ENCODE measurements at regions not wholly inside any gene's neighbourhood (a gene's known extent, or its start where the extent isn't known, plus 50 kb on each side); places are given as distances from the start of the nearest gene placed in this dataset.

DNA sequence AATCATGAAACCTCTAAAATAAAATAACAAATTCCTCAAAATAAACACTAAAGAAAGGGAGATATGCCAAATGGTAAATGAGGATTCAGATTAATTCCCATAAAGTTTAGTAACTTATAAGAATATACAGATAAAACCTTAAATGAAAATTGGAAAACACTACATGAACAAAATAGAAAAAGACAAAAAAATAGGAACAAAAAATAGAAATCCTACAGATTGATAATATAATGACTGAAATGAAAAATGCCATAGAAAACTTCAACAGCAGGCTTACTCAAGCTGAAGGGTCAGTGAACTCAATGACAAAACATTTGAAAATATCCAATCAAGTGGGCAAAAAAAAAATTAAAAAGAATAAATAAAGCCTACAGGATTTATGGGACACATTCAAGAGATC, 1784.8 kb downstream of the PCDH9 start:
- no peak overlapping the region for H3K27ac ChIP-seq (ENCODE audit: low read length)
- no peak overlapping the region for H3K4me3 ChIP-seq (ENCODE audit: low read depth in 1 of 2, low read length in 2 of 2)
- H3K9me3 ChIP-seq (ENCODE audit: control insufficient read depth in 1 of 2, low read length in 2 of 2) = peaks cover 4 to 16% of the 10 kb centered on the region in 2 donors
- no peaks in the 10 kb centered on the region for H3K4me1 ChIP-seq (ENCODE audit: control insufficient read depth in 1 of 2, insufficient read depth in 2 of 2, low read length in 2 of 2)
- no peaks in the 10 kb centered on the region for H3K36me3 ChIP-seq (ENCODE audit: control insufficient read depth in 1 of 2, insufficient read depth in 2 of 2, low read length in 2 of 2)
- no peaks in the 10 kb centered on the region for H3K27me3 ChIP-seq (ENCODE audit: low read depth, low read length)

DNA sequence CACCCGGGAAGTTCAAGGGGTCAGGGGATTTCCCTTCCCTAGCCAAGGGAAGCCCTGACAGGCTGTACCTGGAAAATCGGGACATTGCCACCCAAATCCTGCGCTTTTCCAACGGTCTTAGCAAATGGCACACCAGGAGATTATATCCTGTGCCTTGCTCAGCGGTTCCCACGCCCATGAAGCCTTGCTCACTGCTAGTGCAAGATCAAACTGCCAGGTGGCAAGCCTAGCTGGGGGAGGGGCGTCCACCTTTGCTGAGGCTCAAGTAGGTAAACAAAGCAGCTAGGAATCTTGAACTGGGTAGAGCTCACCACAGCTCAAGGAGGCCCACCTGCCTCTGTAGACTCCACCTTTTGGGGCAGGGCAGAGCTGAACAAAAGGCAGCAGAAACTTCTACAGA, 1794.5 kb downstream of the PCDH9 start:
- H3K27me3 ChIP-seq (ENCODE audit: low read depth, low read length) = no peaks in the 10 kb centered on the region
- no peaks in the 10 kb centered on the region for H3K4me1 ChIP-seq (ENCODE audit: control insufficient read depth in 1 of 2, insufficient read depth in 2 of 2, low read length in 2 of 2)
- H3K36me3 ChIP-seq (ENCODE audit: control insufficient read depth in 1 of 2, insufficient read depth in 2 of 2, low read length in 2 of 2) = no peaks in the 10 kb centered on the region
- no peak overlapping the region for H3K4me3 ChIP-seq (ENCODE audit: low read depth in 1 of 2, low read length in 2 of 2)
- H3K9me3 ChIP-seq (ENCODE audit: control insufficient read depth in 1 of 2, low read length in 2 of 2) = no peaks in the 10 kb centered on the region
- H3K27ac ChIP-seq (ENCODE audit: low read length) = no peak overlapping the region

DNA sequence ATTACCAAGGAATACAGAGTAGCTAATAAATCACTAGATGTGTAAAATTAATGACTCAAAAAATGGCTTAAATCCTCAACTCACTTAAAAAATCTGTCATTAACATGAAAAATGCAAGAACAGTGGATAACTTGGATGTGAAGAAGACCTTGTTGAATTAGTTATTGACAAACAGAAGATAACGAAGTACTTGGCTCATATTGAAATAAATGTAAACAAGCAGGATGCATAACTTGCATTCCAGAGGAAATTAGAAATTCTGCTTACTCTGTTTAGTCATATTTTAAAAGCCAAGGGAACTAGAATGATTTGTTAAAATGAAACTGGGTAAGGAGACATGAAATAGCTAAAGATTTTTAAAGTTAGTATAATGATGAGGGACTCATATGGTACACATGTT, 1812.2 kb downstream of the PCDH9 start:
- H3K9me3 ChIP-seq (ENCODE audit: control insufficient read depth in 1 of 2, low read length in 2 of 2) = no peaks in the 10 kb centered on the region
- no peaks in the 10 kb centered on the region for H3K27me3 ChIP-seq (ENCODE audit: low read depth, low read length)
- no peak overlapping the region for H3K27ac ChIP-seq (ENCODE audit: low read length)
- no peaks in the 10 kb centered on the region for H3K36me3 ChIP-seq (ENCODE audit: control insufficient read depth in 1 of 2, insufficient read depth in 2 of 2, low read length in 2 of 2)
- H3K4me1 ChIP-seq (ENCODE audit: control insufficient read depth in 1 of 2, insufficient read depth in 2 of 2, low read length in 2 of 2) = no peaks in the 10 kb centered on the region
- no peak overlapping the region for H3K4me3 ChIP-seq (ENCODE audit: low read depth in 1 of 2, low read length in 2 of 2)

DNA sequence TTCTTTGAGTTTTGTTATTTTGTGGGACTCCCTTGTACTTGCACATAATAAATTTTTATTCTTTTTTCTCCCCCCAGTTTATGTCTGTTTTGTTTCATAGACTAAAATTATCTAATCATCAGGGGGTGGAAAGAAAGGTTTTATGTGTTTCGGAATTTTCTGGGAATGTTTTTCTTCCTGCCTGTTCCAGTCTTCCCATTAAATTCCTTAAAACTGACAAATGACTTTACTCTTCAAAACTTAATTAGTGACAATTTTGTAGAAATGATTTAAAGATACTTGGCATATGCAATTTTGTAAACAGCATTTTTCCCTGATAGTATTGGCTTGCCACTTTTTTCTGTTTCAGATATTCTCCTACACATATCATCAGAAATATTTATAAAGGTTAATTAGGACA, 1813.4 kb downstream of the PCDH9 start:
- Histone ChIP-seq H3K36me3 (ENCODE audit: control insufficient read depth in 1 of 2, insufficient read depth in 2 of 2, low read length in 2 of 2) (no peaks in the 10 kb centered on the region), H3K4me3 (ENCODE audit: low read depth in 1 of 2, low read length in 2 of 2) (no peak overlapping the region), H3K9me3 (ENCODE audit: control insufficient read depth in 1 of 2, low read length in 2 of 2) (no peaks in the 10 kb centered on the region), H3K27me3 (ENCODE audit: low read depth, low read length) (no peaks in the 10 kb centered on the region), H3K27ac (ENCODE audit: low read length) (no peak overlapping the region), H3K4me1 (ENCODE audit: control insufficient read depth in 1 of 2, insufficient read depth in 2 of 2, low read length in 2 of 2) (no peaks in the 10 kb centered on the region)

DNA sequence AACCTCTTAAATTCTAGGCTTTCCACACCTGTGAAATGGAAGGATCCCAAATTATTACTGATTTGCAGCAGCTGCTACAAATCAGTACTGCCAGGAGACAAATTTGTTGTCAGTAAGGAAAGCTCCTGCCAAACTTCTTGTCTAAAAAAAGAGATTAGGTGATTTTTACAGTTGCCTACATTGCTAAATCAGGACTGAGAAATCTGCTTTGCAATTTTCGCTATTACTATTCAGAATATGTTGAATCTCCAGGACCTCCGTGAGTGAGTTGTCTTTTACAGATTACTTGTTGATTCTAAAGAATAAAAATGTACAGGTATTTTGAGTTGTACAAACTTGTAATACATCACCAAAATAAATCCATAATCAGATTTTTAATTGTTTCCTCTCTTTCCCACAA, 1815.9 kb downstream of the PCDH9 start:
- Histone ChIP-seq H3K9me3 (ENCODE audit: control insufficient read depth in 1 of 2, low read length in 2 of 2) (no peaks in the 10 kb centered on the region), H3K4me3 (ENCODE audit: low read depth in 1 of 2, low read length in 2 of 2) (no peak overlapping the region), H3K27ac (ENCODE audit: low read length) (no peak overlapping the region), H3K27me3 (ENCODE audit: low read depth, low read length) (no peaks in the 10 kb centered on the region), H3K36me3 (ENCODE audit: control insufficient read depth in 1 of 2, insufficient read depth in 2 of 2, low read length in 2 of 2) (no peaks in the 10 kb centered on the region), H3K4me1 (ENCODE audit: control insufficient read depth in 1 of 2, insufficient read depth in 2 of 2, low read length in 2 of 2) (no peaks in the 10 kb centered on the region)

DNA sequence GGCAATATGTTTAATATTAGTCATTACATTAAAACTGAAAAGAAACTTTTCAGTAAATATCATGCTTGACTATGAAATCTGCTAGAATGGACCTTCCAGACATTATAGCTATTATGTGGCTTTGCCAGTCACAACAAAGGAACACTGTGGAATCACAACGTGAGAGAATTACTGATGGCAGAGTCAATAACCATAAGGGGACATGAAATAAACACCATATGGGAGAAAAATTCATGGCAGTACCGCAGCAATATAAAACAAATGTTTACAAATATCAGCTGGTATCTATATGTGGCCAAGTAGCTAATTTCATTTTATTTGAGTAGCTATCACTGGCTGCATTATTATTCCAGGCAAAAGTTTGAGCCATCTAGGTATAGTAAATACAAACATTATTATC, 1818.6 kb downstream of the PCDH9 start:
- no peaks in the 10 kb centered on the region for H3K4me1 ChIP-seq (ENCODE audit: control insufficient read depth in 1 of 2, insufficient read depth in 2 of 2, low read length in 2 of 2)
- H3K9me3 ChIP-seq (ENCODE audit: control insufficient read depth in 1 of 2, low read length in 2 of 2) = no peaks in the 10 kb centered on the region
- no peaks in the 10 kb centered on the region for H3K36me3 ChIP-seq (ENCODE audit: control insufficient read depth in 1 of 2, insufficient read depth in 2 of 2, low read length in 2 of 2)
- H3K27ac ChIP-seq (ENCODE audit: low read length) = no peak overlapping the region
- H3K27me3 ChIP-seq (ENCODE audit: low read depth, low read length) = no peaks in the 10 kb centered on the region
- no peak overlapping the region for H3K4me3 ChIP-seq (ENCODE audit: low read depth in 1 of 2, low read length in 2 of 2)

DNA sequence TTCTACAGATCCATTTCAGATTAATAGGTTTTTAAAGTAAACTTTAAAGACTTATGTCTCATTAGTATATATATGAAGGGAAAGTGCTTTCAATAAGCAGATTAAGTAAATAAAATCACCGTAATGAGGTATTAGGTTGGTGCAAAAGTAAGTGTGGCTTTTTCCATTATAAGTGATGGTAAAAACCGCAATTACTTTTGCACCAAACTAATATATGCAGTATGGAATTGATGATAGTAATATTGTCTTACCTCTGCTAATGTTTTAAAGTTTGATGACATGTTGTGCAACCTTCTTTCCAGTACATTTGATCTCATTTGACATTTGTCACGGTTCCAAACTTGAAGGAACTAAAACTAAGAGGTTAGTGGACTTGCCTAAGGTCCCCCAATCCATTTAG, 1819.3 kb downstream of the PCDH9 start:
- Histone ChIP-seq H3K27ac (ENCODE audit: low read length) (no peak overlapping the region), H3K9me3 (ENCODE audit: control insufficient read depth in 1 of 2, low read length in 2 of 2) (no peaks in the 10 kb centered on the region), H3K4me3 (ENCODE audit: low read depth in 1 of 2, low read length in 2 of 2) (no peak overlapping the region), H3K4me1 (ENCODE audit: control insufficient read depth in 1 of 2, insufficient read depth in 2 of 2, low read length in 2 of 2) (no peaks in the 10 kb centered on the region), H3K36me3 (ENCODE audit: control insufficient read depth in 1 of 2, insufficient read depth in 2 of 2, low read length in 2 of 2) (no peaks in the 10 kb centered on the region), H3K27me3 (ENCODE audit: low read depth, low read length) (no peaks in the 10 kb centered on the region)

DNA sequence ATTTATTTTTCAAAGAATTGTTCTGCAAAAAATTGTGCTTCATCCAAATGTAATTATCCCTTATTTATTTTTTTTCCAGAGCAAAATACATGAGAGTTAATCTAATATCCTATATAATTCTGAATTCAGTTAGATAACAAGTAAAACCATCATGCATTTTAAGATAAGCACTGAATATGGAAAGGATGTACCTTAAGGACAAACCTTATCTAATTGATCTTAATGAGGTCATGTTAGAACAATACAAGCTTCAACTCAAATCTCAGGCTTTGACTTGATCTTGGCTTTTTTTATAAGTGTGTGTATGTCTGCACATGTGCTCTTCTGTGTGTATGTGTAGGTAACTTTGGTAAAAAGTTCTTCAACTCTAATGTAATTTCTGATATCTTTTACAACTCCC, 1828.8 kb downstream of the PCDH9 start:
- Histone ChIP-seq H3K27ac (ENCODE audit: low read length) (no peak overlapping the region), H3K4me1 (ENCODE audit: control insufficient read depth in 1 of 2, insufficient read depth in 2 of 2, low read length in 2 of 2) (no peaks in the 10 kb centered on the region), H3K4me3 (ENCODE audit: low read depth in 1 of 2, low read length in 2 of 2) (no peak overlapping the region), H3K9me3 (ENCODE audit: control insufficient read depth in 1 of 2, low read length in 2 of 2) (no peaks in the 10 kb centered on the region), H3K27me3 (ENCODE audit: low read depth, low read length) (no peaks in the 10 kb centered on the region), H3K36me3 (ENCODE audit: control insufficient read depth in 1 of 2, insufficient read depth in 2 of 2, low read length in 2 of 2) (no peaks in the 10 kb centered on the region)

DNA sequence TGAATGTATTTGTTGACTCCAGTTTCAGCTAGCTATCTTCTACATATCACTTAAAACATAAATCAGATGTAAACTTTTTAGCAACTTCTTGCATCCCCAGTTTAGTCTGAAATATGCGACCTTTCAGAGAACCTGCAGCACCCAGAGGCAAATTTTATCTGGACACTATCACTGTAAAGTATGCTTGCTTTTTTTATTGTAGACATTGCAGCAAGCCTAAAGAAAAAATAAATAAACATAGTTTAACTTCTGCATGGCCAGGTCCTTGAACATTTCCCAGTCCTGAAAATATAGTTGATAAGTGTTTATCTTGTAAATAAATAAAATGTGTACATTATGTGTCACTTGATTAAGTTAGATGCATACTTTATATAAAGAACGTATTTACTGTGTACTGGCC, 1829.4 kb downstream of the PCDH9 start:
- Histone ChIP-seq H3K4me1 (ENCODE audit: control insufficient read depth in 1 of 2, insufficient read depth in 2 of 2, low read length in 2 of 2) (no peaks in the 10 kb centered on the region), H3K27me3 (ENCODE audit: low read depth, low read length) (no peaks in the 10 kb centered on the region), H3K36me3 (ENCODE audit: control insufficient read depth in 1 of 2, insufficient read depth in 2 of 2, low read length in 2 of 2) (no peaks in the 10 kb centered on the region), H3K27ac (ENCODE audit: low read length) (no peak overlapping the region), H3K9me3 (ENCODE audit: control insufficient read depth in 1 of 2, low read length in 2 of 2) (no peaks in the 10 kb centered on the region), H3K4me3 (ENCODE audit: low read depth in 1 of 2, low read length in 2 of 2) (no peak overlapping the region)

DNA sequence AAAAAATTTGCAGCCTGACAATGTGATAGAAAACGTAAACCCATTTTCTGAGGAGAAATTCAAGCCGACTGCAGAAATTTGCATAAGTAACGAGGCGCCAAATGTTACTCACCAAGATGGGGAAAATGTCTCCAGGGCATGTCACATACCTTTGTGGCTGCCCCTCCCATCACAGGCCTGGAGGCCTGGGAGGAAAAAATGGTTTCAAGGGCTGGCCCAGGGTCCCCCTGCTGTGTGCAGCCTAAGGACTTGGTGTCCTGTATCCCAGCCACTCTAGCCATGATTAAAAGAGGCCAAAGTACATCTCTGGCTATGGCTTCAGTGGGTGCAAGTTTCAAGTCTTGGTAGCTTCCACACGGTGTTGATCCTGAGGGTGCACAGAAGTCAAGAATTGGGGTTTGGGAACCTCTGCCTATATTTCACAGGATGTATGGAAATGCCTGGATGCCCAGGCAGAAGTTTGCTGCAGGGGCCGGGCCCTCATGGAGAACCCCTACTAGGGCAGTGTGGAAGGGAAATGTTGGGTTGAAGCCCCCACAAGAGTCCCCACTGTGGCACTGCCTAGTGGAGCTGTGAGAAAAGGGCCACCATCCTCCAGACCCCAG, 1842.3 kb downstream of the PCDH9 start:
- no peaks in the 10 kb centered on the region for H3K27me3 ChIP-seq (ENCODE audit: low read depth, low read length)
- H3K36me3 ChIP-seq (ENCODE audit: control insufficient read depth in 1 of 2, insufficient read depth in 2 of 2, low read length in 2 of 2) = no peaks in the 10 kb centered on the region
- H3K9me3 ChIP-seq (ENCODE audit: control insufficient read depth in 1 of 2, low read length in 2 of 2) = peaks cover 0 to 4% of the 10 kb centered on the region in 2 donors
- H3K4me3 ChIP-seq (ENCODE audit: low read depth in 1 of 2, low read length in 2 of 2) = no peak overlapping the region
- H3K27ac ChIP-seq (ENCODE audit: low read length) = no peak overlapping the region
- no peaks in the 10 kb centered on the region for H3K4me1 ChIP-seq (ENCODE audit: control insufficient read depth in 1 of 2, insufficient read depth in 2 of 2, low read length in 2 of 2)

DNA sequence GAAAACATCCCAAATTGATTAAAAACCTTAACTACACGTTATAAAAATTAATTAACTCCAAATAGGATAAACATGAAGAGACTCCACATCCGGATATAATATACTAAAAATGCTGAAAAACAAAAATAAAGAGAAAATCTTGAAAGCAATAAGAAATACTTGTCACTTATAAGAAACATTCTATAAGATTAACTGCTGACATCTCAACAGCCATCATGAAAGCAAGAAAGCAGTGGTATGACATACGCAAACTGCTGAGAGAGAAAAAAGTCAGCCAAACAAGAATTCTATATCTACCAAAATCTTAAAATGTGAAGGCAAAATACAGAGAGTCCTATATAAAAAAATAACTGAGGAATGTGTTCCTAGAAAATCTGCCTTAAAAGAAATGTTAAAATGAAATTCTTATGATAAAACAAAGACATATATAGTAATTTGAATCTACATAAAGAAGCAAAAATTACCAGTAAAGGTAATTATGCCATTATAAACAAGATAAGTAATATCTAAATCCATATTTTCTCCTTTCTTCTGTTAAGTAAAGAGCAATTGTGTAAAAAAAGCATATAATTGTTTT, 1851.1 kb downstream of the PCDH9 start:
- Histone ChIP-seq H3K4me3 (ENCODE audit: low read depth in 1 of 2, low read length in 2 of 2) (no peak overlapping the region), H3K4me1 (ENCODE audit: control insufficient read depth in 1 of 2, insufficient read depth in 2 of 2, low read length in 2 of 2) (no peaks in the 10 kb centered on the region), H3K27ac (ENCODE audit: low read length) (no peak overlapping the region), H3K36me3 (ENCODE audit: control insufficient read depth in 1 of 2, insufficient read depth in 2 of 2, low read length in 2 of 2) (no peaks in the 10 kb centered on the region), H3K9me3 (ENCODE audit: control insufficient read depth in 1 of 2, low read length in 2 of 2) (peaks cover 4 to 16% of the 10 kb centered on the region in 2 donors), H3K27me3 (ENCODE audit: low read depth, low read length) (no peaks in the 10 kb centered on the region)

DNA sequence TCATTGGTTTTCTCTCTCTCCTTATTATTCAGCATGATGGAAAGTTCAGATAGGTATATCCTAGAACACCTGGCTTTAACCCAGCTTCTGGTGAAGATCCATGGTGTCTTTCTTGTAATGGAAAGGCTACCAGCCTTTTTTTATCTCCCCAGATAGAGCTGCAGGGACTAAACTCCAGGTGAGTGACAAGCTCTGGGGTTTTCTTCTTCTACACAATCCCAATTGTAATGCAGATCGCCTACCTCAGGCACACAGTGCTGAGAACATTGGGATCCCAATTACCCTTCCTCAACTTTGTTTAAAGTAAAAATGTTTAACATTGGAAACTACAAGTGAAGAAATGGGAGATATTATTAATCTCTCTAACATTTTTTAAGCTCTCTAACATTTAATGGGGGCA, 1851.7 kb downstream of the PCDH9 start:
- H3K27ac ChIP-seq (ENCODE audit: low read length) = no peak overlapping the region
- H3K4me3 ChIP-seq (ENCODE audit: low read depth in 1 of 2, low read length in 2 of 2) = no peak overlapping the region
- no peaks in the 10 kb centered on the region for H3K27me3 ChIP-seq (ENCODE audit: low read depth, low read length)
- peaks cover 4 to 16% of the 10 kb centered on the region in 2 donors for H3K9me3 ChIP-seq (ENCODE audit: control insufficient read depth in 1 of 2, low read length in 2 of 2)
- no peaks in the 10 kb centered on the region for H3K4me1 ChIP-seq (ENCODE audit: control insufficient read depth in 1 of 2, insufficient read depth in 2 of 2, low read length in 2 of 2)
- no peaks in the 10 kb centered on the region for H3K36me3 ChIP-seq (ENCODE audit: control insufficient read depth in 1 of 2, insufficient read depth in 2 of 2, low read length in 2 of 2)

Data from muscle layer of duodenum (tissue), 2 donors.